Sigmoid colon (tissue), 4 donors: ENCODE measurements at regions not wholly inside any gene's neighbourhood (a gene's known extent, or its start where the extent isn't known, plus 50 kb on each side); places are given as distances from the start of the nearest gene placed in this dataset.

Source experiments
- EP300 ChIP-seq, 4 donors: sonication (generic); formaldehyde crosslinking; IDR thresholded peaks; one replicate each; pipeline ENCODE4 v1.6.1; 2017; ENCODE audit warnings: antibody characterized with exemption in 4 of 4
- POLR2A ChIP-seq, 2 donors: fragments of 450-650 bp; IDR thresholded peaks; one replicate each; pipeline ENCODE4 v1.6.1; 2016; ENCODE audit warnings: antibody characterized with exemption in 2 of 2, mild to moderate bottlenecking in 2 of 2, moderate library complexity in 2 of 2
- POLR2AphosphoS5 ChIP-seq, 4 donors: sonication (generic); formaldehyde crosslinking; IDR thresholded peaks; one replicate each; pipeline ENCODE4 v1.6.1; 2017; ENCODE audit warnings: antibody characterized with exemption in 4 of 4
- TF ChIP-seq, protein P1 (sequence below), 4 experiments: fragments of 450-650 bp in 3 of 4; fragments of 200-600 bp in 1 of 4; IDR thresholded peaks; one replicate each; pipeline ENCODE4 v1.5.1; 2016 to 2019; ENCODE audit warnings: antibody characterized with exemption in 4 of 4, mild to moderate bottlenecking in 3 of 4, moderate library complexity in 2 of 4

DNA sequence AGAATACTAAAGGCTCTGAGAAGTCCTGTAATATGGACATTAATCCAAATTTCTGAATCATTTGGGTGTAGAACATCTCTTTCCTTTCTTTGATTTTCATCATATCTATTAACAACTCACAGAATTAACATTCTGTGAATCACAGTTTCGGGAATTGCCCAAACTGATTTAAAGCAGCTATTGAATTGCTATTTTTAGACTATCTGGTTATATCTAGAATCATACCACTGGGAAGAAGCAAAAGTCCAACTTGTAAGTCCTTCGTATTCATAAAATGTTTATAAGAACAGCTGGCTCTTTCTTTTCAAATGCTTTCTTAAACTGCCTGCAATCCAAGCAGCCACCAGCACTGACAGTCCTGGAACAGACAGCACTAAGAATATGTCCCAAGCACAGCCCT, 733.0 kb downstream of the NTRK3 start:
- TF ChIP-seq, protein P1, sequence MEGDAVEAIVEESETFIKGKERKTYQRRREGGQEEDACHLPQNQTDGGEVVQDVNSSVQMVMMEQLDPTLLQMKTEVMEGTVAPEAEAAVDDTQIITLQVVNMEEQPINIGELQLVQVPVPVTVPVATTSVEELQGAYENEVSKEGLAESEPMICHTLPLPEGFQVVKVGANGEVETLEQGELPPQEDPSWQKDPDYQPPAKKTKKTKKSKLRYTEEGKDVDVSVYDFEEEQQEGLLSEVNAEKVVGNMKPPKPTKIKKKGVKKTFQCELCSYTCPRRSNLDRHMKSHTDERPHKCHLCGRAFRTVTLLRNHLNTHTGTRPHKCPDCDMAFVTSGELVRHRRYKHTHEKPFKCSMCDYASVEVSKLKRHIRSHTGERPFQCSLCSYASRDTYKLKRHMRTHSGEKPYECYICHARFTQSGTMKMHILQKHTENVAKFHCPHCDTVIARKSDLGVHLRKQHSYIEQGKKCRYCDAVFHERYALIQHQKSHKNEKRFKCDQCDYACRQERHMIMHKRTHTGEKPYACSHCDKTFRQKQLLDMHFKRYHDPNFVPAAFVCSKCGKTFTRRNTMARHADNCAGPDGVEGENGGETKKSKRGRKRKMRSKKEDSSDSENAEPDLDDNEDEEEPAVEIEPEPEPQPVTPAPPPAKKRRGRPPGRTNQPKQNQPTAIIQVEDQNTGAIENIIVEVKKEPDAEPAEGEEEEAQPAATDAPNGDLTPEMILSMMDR (IDR thresholded peaks at IDR 0.05): no peak
- TF ChIP-seq EP300 (IDR thresholded peaks at IDR 0.05) (no peak), POLR2A (IDR thresholded peaks at IDR 0.05) (no peak), POLR2AphosphoS5 (IDR thresholded peaks at IDR 0.05) (no peak)
